PC-3 (cell line): ENCODE measurements at regions not wholly inside any gene's neighbourhood (a gene's known extent, or its start where the extent isn't known, plus 50 kb on each side); places are given as distances from the start of the nearest gene placed in this dataset.

Experiments used
- ATAC-seq: fragments of 200-7000 bp; cut with Tn5 transposase; 2 replicates; pipeline ENCODE4 v1.9.1; 2020; ENCODE audit warnings: mild to moderate bottlenecking, moderate library complexity
- BruUV-seq: library from RNA; stranded (reverse); fragments of 400-500 nt; replicated peaks from 2 replicates; lab custom pipeline; 2021; lab: Mats Ljungman, UMichigan
- CTCF ChIA-PET: fragments of 300-600 bp; sonication (Branson Sonifier 250); formaldehyde crosslinking; loops from one replicate; lab custom pipeline; 2022; ENCODE audit warnings: antibody characterized with exemption; lab: Charles Lee
- POLR2A ChIA-PET: fragments of 300-600 bp; sonication (Branson Sonifier 250); formaldehyde crosslinking; loops from one replicate; lab custom pipeline; 2022; ENCODE audit warnings: antibody characterized with exemption; ENCODE audit not compliant: unreplicated experiment; lab: Charles Lee
- DNase-seq: peaks from one replicate; pipeline ENCODE4 v3.0.0-alpha.2; 2015
- H2AFZ ChIP-seq: fragments of 300-600 bp; sonication (generic); 2 replicates; pipeline ENCODE4 v1.6.0; 2016; ENCODE audit warnings: antibody characterized with exemption, low read length
- H3F3A ChIP-seq: fragments of 300-600 bp; sonication (generic); one replicate; pipeline ENCODE4 v1.6.0; 2017; ENCODE audit warnings: antibody characterized with exemption, low read length, control low read depth, mild to moderate bottlenecking; ENCODE audit not compliant: unreplicated experiment
- H3K27ac ChIP-seq: fragments of 300-600 bp; sonication (generic); 2 replicates; pipeline ENCODE4 v1.5.1; 2016; ENCODE audit warnings: mild to moderate bottlenecking, low read length
- H3K27me3 ChIP-seq: fragments of 300-600 bp; sonication (generic); 2 replicates; pipeline ENCODE4 v1.6.1; 2016; ENCODE audit warnings: low read length, mixed read lengths
- H3K36me3 ChIP-seq: fragments of 300-600 bp; sonication (generic); 2 replicates; pipeline ENCODE4 v1.6.1; 2016; ENCODE audit warnings: low read depth, mixed run types, low read length, mixed read lengths
- H3K4me1 ChIP-seq: fragments of 300-600 bp; sonication (generic); 2 replicates; pipeline ENCODE4 v1.5.1; 2016; ENCODE audit warnings: low read length; ENCODE audit not compliant: insufficient read depth
- H3K4me2 ChIP-seq: fragments of 300-600 bp; sonication (generic); 2 replicates; pipeline ENCODE4 v1.6.0; 2016; ENCODE audit warnings: low read length
- H3K4me3 ChIP-seq: fragments of 300-600 bp; sonication (generic); 2 replicates; pipeline ENCODE4 v1.5.1; 2016; ENCODE audit warnings: mild to moderate bottlenecking, low read length, mixed read lengths
- H3K79me2 ChIP-seq: fragments of 300-600 bp; sonication (generic); 2 replicates; pipeline ENCODE4 v1.6.1; 2017; ENCODE audit warnings: low read length, mixed read lengths
- H3K9ac ChIP-seq: fragments of 300-600 bp; sonication (generic); 2 replicates; pipeline ENCODE4 v1.6.0; 2016; ENCODE audit warnings: mild to moderate bottlenecking, low read length
- H3K9me2 ChIP-seq: fragments of 300-600 bp; sonication (generic); replicated peaks from 2 replicates; pipeline ENCODE4 v1.6.1; 2016; ENCODE audit warnings: mixed run types, low read length, mixed read lengths
- H3K9me3 ChIP-seq: fragments of 300-600 bp; sonication (generic); 2 replicates; pipeline ENCODE4 v1.6.1; 2016; ENCODE audit warnings: low read length, mixed read lengths
- H4K20me1 ChIP-seq: fragments of 300-600 bp; sonication (generic); 2 replicates; pipeline ENCODE4 v1.6.1; 2016; ENCODE audit warnings: low read length, mixed read lengths
- EZH2 ChIP-seq: fragments of 300-600 bp; sonication (generic); IDR thresholded peaks from one replicate; pipeline ENCODE4 v1.6.1; 2017; ENCODE audit warnings: antibody characterized with exemption, mild to moderate bottlenecking, low read length; ENCODE audit not compliant: unreplicated experiment
- EZH2phosphoT487 ChIP-seq: fragments of 300-600 bp; sonication (generic); IDR thresholded peaks from 2 replicates; pipeline ENCODE4 v1.6.1; 2018; ENCODE audit warnings: mild to moderate bottlenecking, antibody characterized with exemption, low read length, borderline replicate concordance
- intact Hi-C: fragments of 100-400 bp; cut with micrococcal nuclease; formaldehyde crosslinking; loops from 2 replicates; pipeline ENCODE4 v1.9.0; 2023
- TF ChIP-seq, protein P1 (sequence below): fragments of 300-600 bp; sonication (generic); conservative IDR thresholded peaks from 2 replicates; pipeline ENCODE4 v1.5.1; 2017; ENCODE audit warnings: antibody characterized with exemption, low read depth, mild to moderate bottlenecking, low read length

DNA sequence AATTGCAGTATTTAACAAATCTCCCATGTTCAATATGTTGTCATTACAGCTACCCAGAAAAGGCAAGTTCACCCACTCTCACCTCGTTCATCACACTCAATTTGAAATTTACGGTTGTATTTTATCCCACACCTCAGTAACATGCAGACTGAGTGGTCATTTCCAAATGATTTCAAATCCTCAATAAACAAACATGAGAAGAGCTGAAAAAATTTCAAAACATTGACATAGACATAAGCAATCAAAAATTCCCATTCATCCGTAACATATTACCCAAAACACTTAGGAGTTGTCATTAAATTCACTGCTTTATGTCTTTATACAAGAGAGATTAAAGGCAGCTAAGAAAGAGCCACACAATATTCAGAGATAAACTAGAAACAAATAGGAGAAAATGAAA lies 61.7 kb upstream of the NEBL start:
- H3K79me2 ChIP-seq: no peaks in the 10 kb centered on the region
- intact Hi-C loops: no loop called here
- H3K9me3 ChIP-seq: no peaks in the 10 kb centered on the region
- no peaks in the 10 kb centered on the region for H4K20me1 ChIP-seq
- CTCF ChIA-PET: no interaction called here
- no peaks in the 10 kb centered on the region for H3K27me3 ChIP-seq
- H3K9me2 ChIP-seq: no peaks in the 10 kb centered on the region
- ATAC-seq (no peak), DNase-seq (no peak)
- H2AFZ ChIP-seq: no peak overlapping the region
- H3K27ac ChIP-seq: no peak overlapping the region
- no peak for TF ChIP-seq EZH2phosphoT487
- TF ChIP-seq EZH2: no peak
- TF ChIP-seq, protein P1, sequence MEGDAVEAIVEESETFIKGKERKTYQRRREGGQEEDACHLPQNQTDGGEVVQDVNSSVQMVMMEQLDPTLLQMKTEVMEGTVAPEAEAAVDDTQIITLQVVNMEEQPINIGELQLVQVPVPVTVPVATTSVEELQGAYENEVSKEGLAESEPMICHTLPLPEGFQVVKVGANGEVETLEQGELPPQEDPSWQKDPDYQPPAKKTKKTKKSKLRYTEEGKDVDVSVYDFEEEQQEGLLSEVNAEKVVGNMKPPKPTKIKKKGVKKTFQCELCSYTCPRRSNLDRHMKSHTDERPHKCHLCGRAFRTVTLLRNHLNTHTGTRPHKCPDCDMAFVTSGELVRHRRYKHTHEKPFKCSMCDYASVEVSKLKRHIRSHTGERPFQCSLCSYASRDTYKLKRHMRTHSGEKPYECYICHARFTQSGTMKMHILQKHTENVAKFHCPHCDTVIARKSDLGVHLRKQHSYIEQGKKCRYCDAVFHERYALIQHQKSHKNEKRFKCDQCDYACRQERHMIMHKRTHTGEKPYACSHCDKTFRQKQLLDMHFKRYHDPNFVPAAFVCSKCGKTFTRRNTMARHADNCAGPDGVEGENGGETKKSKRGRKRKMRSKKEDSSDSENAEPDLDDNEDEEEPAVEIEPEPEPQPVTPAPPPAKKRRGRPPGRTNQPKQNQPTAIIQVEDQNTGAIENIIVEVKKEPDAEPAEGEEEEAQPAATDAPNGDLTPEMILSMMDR: no peak
- H3F3A ChIP-seq: no peaks in the 10 kb centered on the region
- no peaks in the 10 kb centered on the region for H3K4me1 ChIP-seq
- H3K4me3 ChIP-seq: no peak overlapping the region
- POLR2A ChIA-PET: no interaction called here
- no peak overlapping the region for H3K4me2 ChIP-seq
- no peaks in the 10 kb centered on the region for H3K36me3 ChIP-seq
- no TSS peak for BruUV-seq
- H3K9ac ChIP-seq: no peak overlapping the region

DNA sequence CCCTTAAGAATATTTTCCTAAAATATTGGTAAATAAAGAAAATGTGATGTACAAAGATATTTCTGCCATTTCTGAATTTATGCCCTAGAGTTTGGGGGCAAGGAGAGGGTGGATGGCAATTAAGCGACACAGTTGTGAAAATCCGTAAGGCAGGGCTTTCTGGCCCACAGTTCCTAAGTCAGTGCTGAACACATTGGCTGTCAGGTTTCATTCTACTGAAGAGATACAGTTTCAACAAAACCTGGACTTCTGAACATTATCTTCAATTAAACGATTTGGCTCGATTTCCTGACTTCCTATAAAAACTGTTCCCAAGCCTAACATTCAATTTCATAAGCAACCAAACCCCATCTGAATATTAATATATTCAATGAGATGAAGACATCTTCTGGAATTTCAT lies 61.1 kb upstream of the NEBL start:
- Histone ChIP-seq H3K27me3 (no peaks in the 10 kb centered on the region), H3K27ac (no peak overlapping the region), H3K4me1 (no peaks in the 10 kb centered on the region), H3K36me3 (no peaks in the 10 kb centered on the region), H3K9ac (no peak overlapping the region), H3K4me3 (no peak overlapping the region), H3K9me3 (no peaks in the 10 kb centered on the region), H3K4me2 (no peak overlapping the region), H3F3A (no peaks in the 10 kb centered on the region), H2AFZ (no peak overlapping the region), H3K79me2 (no peaks in the 10 kb centered on the region), H4K20me1 (no peaks in the 10 kb centered on the region), H3K9me2 (no peaks in the 10 kb centered on the region)
- ATAC-seq (no peak), DNase-seq (no peak)
- TF ChIP-seq, protein P1: no peak
- TF ChIP-seq EZH2 (no peak), EZH2phosphoT487 (no peak)
- ChIA-PET POLR2A (no interaction called here), CTCF (no interaction called here)
- intact Hi-C loops: no loop called here
- BruUV-seq: no TSS peak

DNA sequence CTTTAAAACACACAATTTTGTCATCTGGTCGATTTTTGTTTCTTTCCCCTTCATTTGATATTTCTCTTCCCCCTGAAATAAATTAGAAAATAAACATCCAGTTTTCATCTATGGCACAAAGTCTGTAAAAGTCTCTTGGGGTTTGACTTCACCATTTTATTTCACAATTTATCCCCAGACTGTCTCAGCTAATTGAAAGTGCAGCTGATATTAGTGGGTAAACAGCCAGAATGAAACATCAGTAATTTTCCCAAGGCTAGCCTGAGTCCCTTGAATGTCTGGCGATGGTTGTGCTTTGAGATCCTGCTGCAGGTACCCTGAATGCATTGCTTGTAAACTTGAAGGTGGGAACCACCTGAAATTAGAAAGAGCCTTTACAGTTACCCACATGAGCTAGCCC lies 60.6 kb upstream of the NEBL start:
- Histone ChIP-seq H3F3A (no peaks in the 10 kb centered on the region), H3K36me3 (no peaks in the 10 kb centered on the region), H3K9ac (no peak overlapping the region), H3K27me3 (no peaks in the 10 kb centered on the region), H3K9me2 (no peaks in the 10 kb centered on the region), H4K20me1 (no peaks in the 10 kb centered on the region), H2AFZ (no peak overlapping the region), H3K79me2 (no peaks in the 10 kb centered on the region), H3K4me3 (no peak overlapping the region), H3K9me3 (no peaks in the 10 kb centered on the region), H3K4me1 (no peaks in the 10 kb centered on the region), H3K4me2 (no peak overlapping the region), H3K27ac (no peak overlapping the region)
- ChIA-PET POLR2A (interaction anchor here (0.7 kb wide), 1 partner anchor 14 kb away, joined by 4 read pairs; no protein-coding TSS in a partner anchor), CTCF (no interaction called here)
- intact Hi-C loops: no loop called here
- BruUV-seq: no TSS peak
- TF ChIP-seq, protein P1: no peak
- TF ChIP-seq EZH2phosphoT487 (no peak), EZH2 (no peak)
- DNase-seq (no peak), ATAC-seq (no peak)
